BJ (cell line): ENCODE measurements at regions not wholly inside any gene's neighbourhood (a gene's known extent, or its start where the extent isn't known, plus 50 kb on each side); places are given as distances from the start of the nearest gene placed in this dataset.
"Not testable (repeated sequence)": the region's sequence is repeated elsewhere in the genome, so short reads cannot be mapped to it uniquely, and the experiment has no call there.

Source experiments
- CTCF ChIA-PET: fragments of 350-600 bp; formaldehyde crosslinking; extraction: SDS; loops from one replicate; lab custom pipeline; 2021; ENCODE audit warnings: antibody characterized with exemption, inconsistent platforms; lab: Yijun Ruan, JAX
- POLR2A ChIA-PET: fragments of 300-600 bp; sonication (Branson Sonifier 250); formaldehyde crosslinking; extraction: SDS; loops from one replicate; lab custom pipeline; 2021; ENCODE audit warnings: antibody characterized with exemption; lab: Charles Lee
- DNase-seq: peaks from one replicate; pipeline ENCODE4 v3.0.0-alpha.2; 2011; ENCODE audit warnings: low read depth
- H3K27me3 ChIP-seq: 2 replicates; pipeline ENCODE4 v1.6.0; 2011; ENCODE audit warnings: low read length; ENCODE audit not compliant: control insufficient read depth, insufficient read depth
- H3K36me3 ChIP-seq: 2 replicates; pipeline ENCODE4 v1.5.1; 2011; ENCODE audit warnings: low read length; ENCODE audit not compliant: control insufficient read depth, insufficient read depth
- H3K4me3 ChIP-seq: 2 replicates; pipeline ENCODE4 v1.5.1; 2011; ENCODE audit warnings: low read depth, mild to moderate bottlenecking, control low read depth, low read length
- TF ChIP-seq, protein P1 (sequence below): IDR thresholded peaks from 2 replicates; pipeline ENCODE4 v1.5.1; 2011; ENCODE audit warnings: low read depth, mild to moderate bottlenecking, control low read depth, inconsistent platforms, low read length, moderate library complexity; ENCODE audit not compliant: insufficient read depth

- TF ChIP-seq, protein P1, sequence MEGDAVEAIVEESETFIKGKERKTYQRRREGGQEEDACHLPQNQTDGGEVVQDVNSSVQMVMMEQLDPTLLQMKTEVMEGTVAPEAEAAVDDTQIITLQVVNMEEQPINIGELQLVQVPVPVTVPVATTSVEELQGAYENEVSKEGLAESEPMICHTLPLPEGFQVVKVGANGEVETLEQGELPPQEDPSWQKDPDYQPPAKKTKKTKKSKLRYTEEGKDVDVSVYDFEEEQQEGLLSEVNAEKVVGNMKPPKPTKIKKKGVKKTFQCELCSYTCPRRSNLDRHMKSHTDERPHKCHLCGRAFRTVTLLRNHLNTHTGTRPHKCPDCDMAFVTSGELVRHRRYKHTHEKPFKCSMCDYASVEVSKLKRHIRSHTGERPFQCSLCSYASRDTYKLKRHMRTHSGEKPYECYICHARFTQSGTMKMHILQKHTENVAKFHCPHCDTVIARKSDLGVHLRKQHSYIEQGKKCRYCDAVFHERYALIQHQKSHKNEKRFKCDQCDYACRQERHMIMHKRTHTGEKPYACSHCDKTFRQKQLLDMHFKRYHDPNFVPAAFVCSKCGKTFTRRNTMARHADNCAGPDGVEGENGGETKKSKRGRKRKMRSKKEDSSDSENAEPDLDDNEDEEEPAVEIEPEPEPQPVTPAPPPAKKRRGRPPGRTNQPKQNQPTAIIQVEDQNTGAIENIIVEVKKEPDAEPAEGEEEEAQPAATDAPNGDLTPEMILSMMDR = no peak
- DNase-seq = no peak
- POLR2A ChIA-PET = no interaction called here
- Histone ChIP-seq H3K4me3 (no peak overlapping the region), H3K36me3 (no peaks in the 10 kb centered on the region), H3K27me3 (no peaks in the 10 kb centered on the region)
- CTCF ChIA-PET = no interaction called here
Measured at GRCh38 chr7:4602905-4603842, 78.9 kb upstream of the FOXK1 start.

DNA sequence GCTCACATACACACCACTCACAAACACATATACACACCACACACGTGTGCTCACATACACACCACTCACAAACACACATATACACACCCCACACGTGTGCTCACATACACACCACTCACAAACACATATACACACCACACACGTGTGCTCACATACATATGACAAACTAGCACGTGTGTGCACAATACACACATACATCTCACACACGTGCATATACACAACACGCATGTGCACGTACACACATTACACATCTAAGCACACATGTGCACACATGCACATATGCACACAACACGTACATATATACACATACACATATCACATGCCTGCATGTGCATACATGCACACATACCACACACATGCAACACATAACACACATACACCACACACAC, 78.3 kb upstream of the FOXK1 start:
- TF ChIP-seq, protein P1 = no peak
- POLR2A ChIA-PET = no interaction called here
- H3K4me3 ChIP-seq = no peak overlapping the region
- DNase-seq = no peak
- H3K36me3 ChIP-seq = no peaks in the 10 kb centered on the region
- H3K27me3 ChIP-seq = no peaks in the 10 kb centered on the region
- CTCF ChIA-PET = no interaction called here

- CTCF ChIA-PET = interaction anchor here (1.1 kb wide), 1 partner anchor 27 kb away, joined by 4 read pairs; no protein-coding TSS in a partner anchor
- POLR2A ChIA-PET = no interaction called here
- no peak overlapping the region for H3K4me3 ChIP-seq
- TF ChIP-seq, protein P1 = no peak
- DNase-seq = no peak
- H3K27me3 ChIP-seq = no peaks in the 10 kb centered on the region
- H3K36me3 ChIP-seq = no peaks in the 10 kb centered on the region
Measured at GRCh38 chr7:4604456-4604940, 77.6 kb upstream of the FOXK1 start.

- ChIA-PET POLR2A (no interaction called here), CTCF (interaction anchor here (4.4 kb wide), 1 partner anchor 24 kb away, joined by 30 read pairs; no protein-coding TSS in a partner anchor)
- TF ChIP-seq, protein P1 = no peak
- Histone ChIP-seq H3K4me3 (no peak overlapping the region), H3K36me3 (no peaks in the 10 kb centered on the region), H3K27me3 (no peaks in the 10 kb centered on the region)
- no peak for DNase-seq
Measured at GRCh38 chr7:4606797-4607196, 75.3 kb upstream of the FOXK1 start.

DNA sequence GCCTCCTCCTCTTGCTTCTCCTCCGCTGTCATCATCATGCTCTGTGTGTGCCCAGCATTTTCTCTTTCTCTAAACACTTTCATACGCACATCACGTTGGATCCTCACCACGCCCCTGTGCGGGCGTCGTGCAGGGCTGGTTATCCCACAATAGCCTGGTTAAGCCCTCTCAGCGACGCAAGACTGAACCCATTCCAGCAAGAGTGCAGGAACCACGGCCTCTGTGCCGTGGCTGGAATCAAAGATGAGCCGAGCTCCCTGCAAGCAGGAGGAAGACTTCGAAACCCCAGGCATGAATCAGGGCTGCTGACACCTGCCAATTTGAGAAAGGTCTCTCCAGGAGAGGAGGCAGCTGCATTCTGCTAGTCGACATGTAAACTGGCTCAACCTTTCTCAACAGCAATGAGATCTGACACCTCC, 74.8 kb upstream of the FOXK1 start:
- no peak for DNase-seq
- H3K27me3 ChIP-seq = no peaks in the 10 kb centered on the region
- no peak overlapping the region for H3K4me3 ChIP-seq
- CTCF ChIA-PET = interaction anchor here (4.4 kb wide), 1 partner anchor 24 kb away, joined by 30 read pairs; no protein-coding TSS in a partner anchor
- POLR2A ChIA-PET = no interaction called here
- no peaks in the 10 kb centered on the region for H3K36me3 ChIP-seq
- TF ChIP-seq, protein P1 = no peak

GRCh38 chr7:4609576-4609975, 72.5 kb upstream of the FOXK1 start:
- H3K27me3 ChIP-seq, H3K36me3 ChIP-seq, POLR2A ChIA-PET, H3K4me3 ChIP-seq, DNase-seq: not testable (repeated sequence)
- CTCF ChIA-PET = interaction anchor here (0.6 to 4.4 kb wide), 3 partner anchors 22 to 275 kb away, joined by 3 to 30 read pairs (median 4); no protein-coding TSS in a partner anchor
